ENCODE measurements at regions not wholly inside any gene's neighbourhood (a gene's known extent, or its start where the extent isn't known, plus 50 kb on each side); places are given as distances from the start of the nearest gene placed in this dataset.

DNA sequence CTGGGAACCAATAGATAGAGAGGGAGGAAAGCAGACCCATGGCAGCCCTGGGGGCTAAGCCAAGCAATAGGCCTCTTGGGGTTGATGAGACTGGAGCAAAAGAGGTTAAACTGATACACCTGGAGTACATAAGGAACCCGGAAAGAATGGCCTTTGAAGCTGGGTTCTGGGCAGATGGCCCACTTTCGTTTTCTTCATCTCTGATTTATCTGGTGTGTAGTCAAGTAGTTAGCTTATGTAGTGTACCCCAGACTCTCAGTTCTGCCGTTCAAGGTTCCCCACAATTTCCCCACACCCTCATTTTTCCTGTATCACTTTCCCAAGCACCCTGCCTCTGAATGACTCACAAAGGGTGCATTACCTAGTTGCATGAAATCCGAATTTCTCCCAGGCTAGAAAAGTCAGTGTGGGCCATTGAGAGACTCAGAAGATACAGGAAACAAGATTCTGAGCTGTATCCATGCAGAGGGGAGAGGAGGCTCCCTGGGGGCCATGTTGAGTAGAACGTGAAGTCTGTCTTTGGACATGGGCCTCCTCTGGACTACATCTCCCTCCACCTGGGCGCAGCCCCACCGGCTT is 235.0 kb downstream of the LOXHD1 start:
- WGBS (ENCODE audit: insufficient coverage), result 95% methylated on average over 3 of the region's 7 CpGs
- Histone ChIP-seq H4K20me1 (ENCODE audit: control insufficient read depth, insufficient read depth, low read length, poor library complexity, severe bottlenecking) (no peaks in the 10 kb centered on the region), H3K27me3 (replicated peaks in 1 of 4; ENCODE audit: control extremely low read depth in 1 of 4, control insufficient read depth in 3 of 4, insufficient read depth in 4 of 4, low read length in 3 of 4) (no peaks in the 10 kb centered on the region), H3K79me2 (ENCODE audit: control insufficient read depth, insufficient read depth, low read length) (no peaks in the 10 kb centered on the region), H3K4me1 (ENCODE audit: control insufficient read depth in 2 of 2, insufficient read depth in 2 of 2, low read length in 2 of 2) (no peaks in the 10 kb centered on the region), H3K4me2 (replicated peaks; ENCODE audit: low read depth, low read length, poor library complexity, severe bottlenecking) (no peak overlapping the region), H3K9ac (ENCODE audit: low read length) (no peak overlapping the region), H3K27ac (ENCODE audit: low read length in 2 of 2) (no peak overlapping the region), H3K9me3 (ENCODE audit: control extremely low read depth in 1 of 3, control insufficient read depth in 2 of 3, insufficient read depth in 1 of 3, low read length in 2 of 3) (no peaks in the 10 kb centered on the region), H2AFZ (ENCODE audit: insufficient read depth, low read depth, low read length, poor library complexity, severe bottlenecking) (no peak overlapping the region), H3K36me3 (replicated peaks in 1 of 2; ENCODE audit: control extremely low read depth in 1 of 2, control insufficient read depth in 1 of 2, extremely low read depth in 1 of 2, insufficient read depth in 2 of 2, low read length in 1 of 2) (no peaks in the 10 kb centered on the region), H3K4me3 (ENCODE audit: control extremely low read depth in 1 of 5, extremely low read depth in 1 of 5, insufficient read depth in 1 of 5, low read depth in 2 of 5, low read length in 4 of 5) (no peak overlapping the region)
- intact Hi-C loops (cut with micrococcal nuclease), result no loop called here
- Mint-ChIP-seq H3K27me3 (peaks cover 6% of the 10 kb centered on the region), H3K27ac (no peak overlapping the region), H3K9me3 (ENCODE audit: insufficient read depth) (no peaks in the 10 kb centered on the region), H3K4me1 (no peaks in the 10 kb centered on the region), H3K4me3 (no peak overlapping the region)
- ChIA-PET POLR2A (no interaction called here), CTCF (no interaction called here)
- TF ChIP-seq EZH2 (IDR thresholded peaks at IDR 0.05; ENCODE audit: borderline replicate concordance, insufficient read depth, low read depth, low read length, poor library complexity, severe bottlenecking), result no peak
- TF ChIP-seq, protein P1, sequence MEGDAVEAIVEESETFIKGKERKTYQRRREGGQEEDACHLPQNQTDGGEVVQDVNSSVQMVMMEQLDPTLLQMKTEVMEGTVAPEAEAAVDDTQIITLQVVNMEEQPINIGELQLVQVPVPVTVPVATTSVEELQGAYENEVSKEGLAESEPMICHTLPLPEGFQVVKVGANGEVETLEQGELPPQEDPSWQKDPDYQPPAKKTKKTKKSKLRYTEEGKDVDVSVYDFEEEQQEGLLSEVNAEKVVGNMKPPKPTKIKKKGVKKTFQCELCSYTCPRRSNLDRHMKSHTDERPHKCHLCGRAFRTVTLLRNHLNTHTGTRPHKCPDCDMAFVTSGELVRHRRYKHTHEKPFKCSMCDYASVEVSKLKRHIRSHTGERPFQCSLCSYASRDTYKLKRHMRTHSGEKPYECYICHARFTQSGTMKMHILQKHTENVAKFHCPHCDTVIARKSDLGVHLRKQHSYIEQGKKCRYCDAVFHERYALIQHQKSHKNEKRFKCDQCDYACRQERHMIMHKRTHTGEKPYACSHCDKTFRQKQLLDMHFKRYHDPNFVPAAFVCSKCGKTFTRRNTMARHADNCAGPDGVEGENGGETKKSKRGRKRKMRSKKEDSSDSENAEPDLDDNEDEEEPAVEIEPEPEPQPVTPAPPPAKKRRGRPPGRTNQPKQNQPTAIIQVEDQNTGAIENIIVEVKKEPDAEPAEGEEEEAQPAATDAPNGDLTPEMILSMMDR (IDR thresholded peaks at IDR 0.05), result no peak
- DNase-seq, result no peak
- ATAC-seq (ENCODE audit: low read depth), result no peak

DNA sequence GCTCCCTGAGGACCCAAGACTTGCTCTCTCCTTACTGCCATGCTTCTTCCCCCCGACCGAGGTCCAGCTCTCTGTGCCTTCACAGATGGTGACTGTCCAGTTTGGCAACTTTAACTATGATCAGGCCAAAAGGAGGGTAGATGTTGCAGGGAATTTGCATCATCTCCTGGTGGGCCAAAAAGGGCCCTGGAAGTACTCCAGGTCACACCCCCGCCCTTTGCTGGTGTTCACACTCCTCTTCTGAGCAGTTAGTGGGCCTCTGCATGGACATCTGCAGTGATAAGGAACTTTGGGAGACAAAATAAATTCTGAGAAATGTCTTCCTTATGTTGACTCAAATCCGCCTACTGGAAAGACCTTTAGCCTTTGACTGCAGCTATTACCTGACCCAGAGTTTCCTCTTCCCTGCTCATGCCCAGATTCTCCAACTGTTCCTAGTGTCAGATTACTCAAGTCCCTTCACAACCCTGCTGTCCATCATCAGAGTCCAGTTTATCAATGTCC is 234.4 kb downstream of the LOXHD1 start:
- no peaks in the 10 kb centered on the region for H4K20me1 ChIP-seq (ENCODE audit: control insufficient read depth, insufficient read depth, low read length, poor library complexity, severe bottlenecking)
- Mint-ChIP-seq H3K4me3 (no peak overlapping the region), H3K27ac (no peak overlapping the region), H3K4me1 (no peaks in the 10 kb centered on the region), H3K9me3 (ENCODE audit: insufficient read depth) (no peaks in the 10 kb centered on the region), H3K27me3 (peaks cover 8% of the 10 kb centered on the region)
- H3K27ac ChIP-seq (ENCODE audit: low read length in 2 of 2), result no peak overlapping the region
- 89% methylated on average over 3 of the region's 4 CpGs for WGBS (ENCODE audit: insufficient coverage)
- DNase-seq (no peak), ATAC-seq (ENCODE audit: low read depth) (no peak)
- no peak overlapping the region for H2AFZ ChIP-seq (ENCODE audit: insufficient read depth, low read depth, low read length, poor library complexity, severe bottlenecking)
- POLR2A ChIA-PET, result no interaction called here
- intact Hi-C loops (cut with micrococcal nuclease), result no loop called here
- no peaks in the 10 kb centered on the region for H3K9me3 ChIP-seq (ENCODE audit: control extremely low read depth in 1 of 3, control insufficient read depth in 2 of 3, insufficient read depth in 1 of 3, low read length in 2 of 3)
- H3K36me3 ChIP-seq (replicated peaks in 1 of 2; ENCODE audit: control extremely low read depth in 1 of 2, control insufficient read depth in 1 of 2, extremely low read depth in 1 of 2, insufficient read depth in 2 of 2, low read length in 1 of 2), result no peaks in the 10 kb centered on the region
- CTCF ChIA-PET, result no interaction called here
- H3K27me3 ChIP-seq (replicated peaks in 1 of 4; ENCODE audit: control extremely low read depth in 1 of 4, control insufficient read depth in 3 of 4, insufficient read depth in 4 of 4, low read length in 3 of 4), result no peaks in the 10 kb centered on the region
- TF ChIP-seq, protein P1 (IDR thresholded peaks at IDR 0.05), result no peak
- no peak for TF ChIP-seq EZH2 (IDR thresholded peaks at IDR 0.05; ENCODE audit: borderline replicate concordance, insufficient read depth, low read depth, low read length, poor library complexity, severe bottlenecking)
- no peak overlapping the region for H3K4me3 ChIP-seq (ENCODE audit: control extremely low read depth in 1 of 5, extremely low read depth in 1 of 5, insufficient read depth in 1 of 5, low read depth in 2 of 5, low read length in 4 of 5)
- H3K4me2 ChIP-seq (replicated peaks; ENCODE audit: low read depth, low read length, poor library complexity, severe bottlenecking), result no peak overlapping the region
- no peaks in the 10 kb centered on the region for H3K4me1 ChIP-seq (ENCODE audit: control insufficient read depth in 2 of 2, insufficient read depth in 2 of 2, low read length in 2 of 2)
- no peak overlapping the region for H3K9ac ChIP-seq (ENCODE audit: low read length)
- no peaks in the 10 kb centered on the region for H3K79me2 ChIP-seq (ENCODE audit: control insufficient read depth, insufficient read depth, low read length)

Measured in B cell (primary cell).